Testis (tissue), 2 donors: ENCODE measurements at regions not wholly inside any gene's neighbourhood (a gene's known extent, or its start where the extent isn't known, plus 50 kb on each side); places are given as distances from the start of the nearest gene placed in this dataset.
A peak's percentile ranks its signal among the peaks of the same experiment; 100 is the strongest.

Experiments used
- DNase-seq: peaks from one replicate; pipeline ENCODE4 v3.0.0-alpha.2; 2019
- H3K27ac ChIP-seq, 2 donors: fragments of 200-600 bp; sonication (generic); one replicate each; pipeline ENCODE4 v1.5.1; 2019
- H3K27me3 ChIP-seq: fragments of 200-600 bp; sonication (generic); one replicate; pipeline ENCODE4 v1.5.1; 2019
- H3K36me3 ChIP-seq: fragments of 200-600 bp; sonication (generic); one replicate; pipeline ENCODE4 v1.5.1; 2017; ENCODE audit warnings: low read depth; ENCODE audit errors: missing control alignments
- H3K4me1 ChIP-seq: fragments of 200-600 bp; sonication (generic); one replicate; pipeline ENCODE4 v1.5.1; 2019
- H3K4me3 ChIP-seq, 2 donors: fragments of 200-600 bp; sonication (generic); one replicate each; pipeline ENCODE4 v1.5.1; 2017 to 2019
- H3K9me3 ChIP-seq: fragments of 200-600 bp; sonication (generic); one replicate; pipeline ENCODE4 v1.5.1; 2017
- POLR2A ChIP-seq: fragments of 450-650 bp; IDR thresholded peaks from one replicate; pipeline ENCODE4 v1.6.1; 2017; ENCODE audit warnings: antibody characterized with exemption, mild to moderate bottlenecking, moderate library complexity
- WGBS, 2 donors: methylation state at CpG; one replicate each; pipeline ENCODE4 v1.1.5; 2018; 5-methylcytosine and 5-hydroxymethylcytosine counted together
- intact Hi-C: fragments of 100-400 bp; cut with DNase I; formaldehyde crosslinking; loops from one replicate; pipeline ENCODE4 v1.15.1; 2023; ENCODE audit warnings: low total_unique reads
- TF ChIP-seq, protein P1 (sequence below), 3 experiments: fragments of 450-650 bp in 2 of 3; fragments of 200-600 bp in 1 of 3; sonication (generic) in 1 of 3; IDR thresholded peaks; one replicate each; pipeline ENCODE4 v1.5.1; 2016 to 2019; ENCODE audit warnings: antibody characterized with exemption in 3 of 3, mild to moderate bottlenecking in 2 of 3, moderate library complexity in 1 of 3

DNA sequence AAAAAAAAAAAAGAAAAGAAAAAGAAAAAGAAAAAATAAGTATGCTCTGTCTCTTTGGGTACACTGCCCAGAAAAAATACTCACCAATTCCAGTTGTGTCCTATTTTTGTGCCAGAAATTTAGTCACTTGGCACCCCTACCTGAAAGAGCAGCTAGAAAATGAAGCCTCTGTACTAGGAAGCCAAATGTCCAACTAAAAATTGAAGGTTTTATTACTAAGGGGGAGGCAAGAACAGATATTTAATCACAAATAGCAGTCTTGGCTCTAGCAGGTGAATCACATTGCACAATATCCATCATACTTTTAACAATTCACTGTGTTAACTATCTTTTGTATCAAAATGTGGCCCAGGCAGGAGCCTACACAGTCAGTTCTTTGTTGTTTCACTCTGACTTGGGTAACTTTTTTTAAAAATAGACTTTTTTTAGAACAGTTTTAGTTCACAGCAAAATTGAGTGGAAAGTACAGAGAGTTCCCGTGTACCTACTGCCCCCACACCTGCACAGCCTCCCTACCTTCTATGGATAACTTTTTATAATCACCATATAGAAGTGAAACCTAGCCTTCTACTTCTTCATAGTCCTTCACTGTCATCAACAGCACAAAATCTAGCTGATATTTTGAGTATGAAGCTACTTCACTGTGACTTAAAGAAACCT lies 87.1 kb upstream of the ATF7IP start:
- H3K4me3 ChIP-seq: no peak overlapping the region
- no peaks in the 10 kb centered on the region for H3K27me3 ChIP-seq
- H3K9me3 ChIP-seq: no peaks in the 10 kb centered on the region
- peak; percentile 43 for DNase-seq
- H3K36me3 ChIP-seq: no peaks in the 10 kb centered on the region
- peak overlapping the region; percentile 13 to 66 for H3K27ac ChIP-seq
- H3K4me1 ChIP-seq: no peaks in the 10 kb centered on the region
- TF ChIP-seq POLR2A: no peak
- TF ChIP-seq, protein P1, sequence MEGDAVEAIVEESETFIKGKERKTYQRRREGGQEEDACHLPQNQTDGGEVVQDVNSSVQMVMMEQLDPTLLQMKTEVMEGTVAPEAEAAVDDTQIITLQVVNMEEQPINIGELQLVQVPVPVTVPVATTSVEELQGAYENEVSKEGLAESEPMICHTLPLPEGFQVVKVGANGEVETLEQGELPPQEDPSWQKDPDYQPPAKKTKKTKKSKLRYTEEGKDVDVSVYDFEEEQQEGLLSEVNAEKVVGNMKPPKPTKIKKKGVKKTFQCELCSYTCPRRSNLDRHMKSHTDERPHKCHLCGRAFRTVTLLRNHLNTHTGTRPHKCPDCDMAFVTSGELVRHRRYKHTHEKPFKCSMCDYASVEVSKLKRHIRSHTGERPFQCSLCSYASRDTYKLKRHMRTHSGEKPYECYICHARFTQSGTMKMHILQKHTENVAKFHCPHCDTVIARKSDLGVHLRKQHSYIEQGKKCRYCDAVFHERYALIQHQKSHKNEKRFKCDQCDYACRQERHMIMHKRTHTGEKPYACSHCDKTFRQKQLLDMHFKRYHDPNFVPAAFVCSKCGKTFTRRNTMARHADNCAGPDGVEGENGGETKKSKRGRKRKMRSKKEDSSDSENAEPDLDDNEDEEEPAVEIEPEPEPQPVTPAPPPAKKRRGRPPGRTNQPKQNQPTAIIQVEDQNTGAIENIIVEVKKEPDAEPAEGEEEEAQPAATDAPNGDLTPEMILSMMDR (IDR thresholded peaks at IDR 0.05): no peak
- 40 to 41% methylated on average over 1 of the region's 1 CpG for WGBS, 2 donors
- intact Hi-C loops: no loop called here

DNA sequence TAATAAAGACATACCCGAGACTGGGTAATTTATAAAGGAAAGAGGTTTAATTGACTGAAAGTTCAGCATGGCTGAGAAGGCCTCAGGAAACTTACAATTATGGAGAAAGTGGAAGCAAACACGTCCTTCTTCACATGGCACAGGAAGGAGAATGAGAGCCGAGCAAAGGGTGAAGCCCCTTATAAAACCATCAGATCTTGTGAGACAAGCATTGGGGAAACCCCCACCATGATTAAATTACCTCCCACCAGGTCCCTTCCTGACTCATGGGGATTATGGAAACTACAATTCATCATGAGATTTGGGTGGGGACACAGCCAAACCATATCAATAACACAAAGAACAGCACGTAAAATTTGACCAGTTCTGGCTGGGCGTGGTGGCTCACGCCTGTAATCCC lies 85.6 kb upstream of the ATF7IP start:
- Histone ChIP-seq H3K4me3 (no peak overlapping the region), H3K36me3 (no peaks in the 10 kb centered on the region), H3K9me3 (no peaks in the 10 kb centered on the region), H3K27ac (no peak overlapping the region), H3K4me1 (peaks cover 10% of the 10 kb centered on the region), H3K27me3 (no peaks in the 10 kb centered on the region)
- intact Hi-C loops: no loop called here
- TF ChIP-seq, protein P1 (IDR thresholded peaks at IDR 0.05): no peak
- TF ChIP-seq POLR2A: no peak
- DNase-seq: no peak
- WGBS, 2 donors: 91 to 92% methylated on average over 6 of the region's 6 CpGs

DNA sequence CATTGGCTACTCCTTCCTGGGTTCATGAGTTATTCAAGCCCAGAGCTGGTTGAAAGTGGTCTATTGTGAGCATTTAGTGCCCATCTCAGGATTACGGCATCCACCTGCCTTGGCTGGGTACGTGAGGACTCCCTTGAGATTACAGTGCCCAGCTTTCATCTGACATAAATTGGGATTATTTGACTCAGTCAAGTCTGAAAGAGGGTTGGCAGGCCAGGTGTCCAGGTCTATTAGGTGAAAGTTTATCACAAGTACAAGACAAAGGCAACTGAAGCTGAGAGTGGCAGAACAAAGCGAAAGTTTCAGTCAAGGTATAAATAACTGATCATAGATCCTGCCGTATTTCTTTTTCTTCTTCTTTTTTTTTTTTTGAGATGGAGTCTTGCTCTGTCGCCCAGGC lies 84.6 kb upstream of the ATF7IP start:
- no peak overlapping the region for H3K27ac ChIP-seq
- no peaks in the 10 kb centered on the region for H3K27me3 ChIP-seq
- peaks cover 14% of the 10 kb centered on the region for H3K4me1 ChIP-seq
- intact Hi-C loops: no loop called here
- no peaks in the 10 kb centered on the region for H3K36me3 ChIP-seq
- H3K9me3 ChIP-seq: no peaks in the 10 kb centered on the region
- no peak overlapping the region for H3K4me3 ChIP-seq
- no peak for DNase-seq
- no peak for TF ChIP-seq POLR2A
- TF ChIP-seq, protein P1 (IDR thresholded peaks at IDR 0.05): no peak
- 98 to 99% methylated on average over 5 of the region's 5 CpGs for WGBS, 2 donors

DNA sequence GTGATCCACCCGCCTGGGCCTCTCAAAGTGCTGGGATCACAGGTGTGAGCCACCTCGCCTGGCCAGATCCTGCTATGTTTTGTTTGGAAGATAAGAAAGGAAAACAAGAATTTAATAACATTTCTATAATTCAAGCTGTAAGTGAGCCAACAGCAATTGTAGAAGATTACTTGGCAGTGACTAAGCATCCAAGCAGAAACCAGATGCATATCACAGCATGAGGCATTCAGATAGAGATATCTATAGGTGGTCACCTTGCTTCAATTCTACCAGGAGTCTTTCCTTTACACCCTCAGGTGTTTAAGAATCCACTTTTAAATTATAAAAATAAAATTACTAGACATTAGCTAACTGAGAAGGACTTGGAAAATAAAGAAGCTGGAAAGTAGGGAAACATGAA lies 83.9 kb upstream of the ATF7IP start:
- no peak overlapping the region for H3K4me3 ChIP-seq
- TF ChIP-seq, protein P1 (IDR thresholded peaks at IDR 0.05): no peak
- no peak for TF ChIP-seq POLR2A
- no peaks in the 10 kb centered on the region for H3K9me3 ChIP-seq
- no peak for DNase-seq
- H3K4me1 ChIP-seq: peaks cover 14% of the 10 kb centered on the region
- no peaks in the 10 kb centered on the region for H3K36me3 ChIP-seq
- H3K27ac ChIP-seq: no peak overlapping the region
- no peaks in the 10 kb centered on the region for H3K27me3 ChIP-seq
- 87 to 99% methylated on average over 2 of the region's 2 CpGs for WGBS, 2 donors
- intact Hi-C loops: no loop called here

DNA sequence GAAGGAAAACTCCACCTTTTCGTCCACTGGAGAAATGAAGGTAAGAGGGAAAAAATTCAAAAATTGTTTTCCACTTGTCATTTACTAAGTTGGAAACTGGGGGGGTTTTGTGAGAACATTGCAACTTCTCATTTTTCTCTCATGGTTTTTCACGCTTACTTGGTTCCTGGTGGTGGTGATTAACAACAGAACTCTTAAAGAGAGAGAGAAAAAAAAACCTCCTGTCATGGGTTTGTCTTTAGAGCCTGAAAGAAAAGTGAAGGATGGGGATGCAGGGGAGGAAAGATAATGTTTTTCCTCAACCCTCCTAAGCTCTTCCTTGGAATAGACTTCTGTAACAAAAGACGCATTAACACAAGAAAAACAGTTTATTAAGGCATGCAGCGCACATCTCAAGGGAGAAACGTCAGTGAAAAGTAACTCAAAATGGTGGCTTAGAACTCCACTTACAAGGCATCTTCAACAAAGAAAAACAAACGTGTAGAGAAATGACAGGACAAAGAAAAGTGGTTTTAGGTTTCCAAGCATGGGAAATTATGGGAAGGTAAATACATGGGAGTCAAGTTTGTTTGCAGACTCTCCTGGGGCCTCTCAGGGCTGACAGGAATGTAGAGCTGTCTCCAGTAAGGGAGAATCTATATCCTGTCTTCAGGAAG lies 81.9 kb upstream of the ATF7IP start:
- intact Hi-C loops: no loop called here
- peak overlapping the region; percentile 39 to 79 for H3K27ac ChIP-seq

More for the DNA sequence above, 81.9 kb upstream of the ATF7IP start:
- H3K4me1 ChIP-seq: peaks cover 14% of the 10 kb centered on the region
- no peak for DNase-seq
- no peak overlapping the region for H3K4me3 ChIP-seq
- TF ChIP-seq, protein P1 (IDR thresholded peaks at IDR 0.05): no peak
- no peaks in the 10 kb centered on the region for H3K9me3 ChIP-seq
- 41 to 49% methylated on average over 6 of the region's 6 CpGs for WGBS, 2 donors
- no peaks in the 10 kb centered on the region for H3K36me3 ChIP-seq
- H3K27me3 ChIP-seq: no peaks in the 10 kb centered on the region
